H1 (cell line): ENCODE measurements at regions not wholly inside any gene's neighbourhood (a gene's known extent, or its start where the extent isn't known, plus 50 kb on each side); places are given as distances from the start of the nearest gene placed in this dataset.

Source experiments
- CTCF ChIA-PET: fragments of 300-600 bp; sonication (Branson Sonifier 250); formaldehyde crosslinking; loops from one replicate; lab custom pipeline; 2021; ENCODE audit not compliant: partially characterized antibody; lab: Charles Lee
- POLR2A ChIA-PET: fragments of 300-600 bp; sonication (Branson Sonifier 250); formaldehyde crosslinking; loops from one replicate; lab custom pipeline; 2021; ENCODE audit warnings: inconsistent platforms; ENCODE audit not compliant: partially characterized antibody; lab: Charles Lee
- DNase-seq, 2 experiments: peaks; one replicate each; pipeline versions ENCODE4 v3.0.0 to v3.0.0-alpha.2; 2010 to 2022; ENCODE audit warnings: low spot score in 2 of 2, low read depth in 1 of 2, mixed read lengths in 1 of 2
- FAIRE-seq: peaks from 2 replicates; lab custom pipeline; 2011; peaks lifted over from hg19 to GRCh38; lab: Jason Lieb, UNC
- H2AFZ ChIP-seq: 2 replicates; pipeline ENCODE4 v1.8.1; 2012; ENCODE audit warnings: low read length, inconsistent platforms
- H2AK5ac ChIP-seq: 2 replicates; pipeline ENCODE4 v1.6.1; 2013; ENCODE audit warnings: low read depth, low read length
- H2BK120ac ChIP-seq: replicated peaks from 2 replicates; pipeline ENCODE3; 2013; ENCODE audit warnings: low read depth, low read length, inconsistent platforms
- H2BK12ac ChIP-seq: 2 replicates; pipeline ENCODE4 v1.6.1; 2013; ENCODE audit warnings: low read depth, low read length
- H2BK15ac ChIP-seq: 2 replicates; pipeline ENCODE4 v1.6.1; 2013; ENCODE audit warnings: low read length
- H2BK20ac ChIP-seq: 2 replicates; pipeline ENCODE4 v1.6.1; 2013; ENCODE audit warnings: low read length
- H2BK5ac ChIP-seq: 2 replicates; pipeline ENCODE4 v1.6.1; 2013; ENCODE audit warnings: low read depth, low read length
- H3K14ac ChIP-seq: 2 replicates; pipeline ENCODE4 v1.6.1; 2013; ENCODE audit warnings: inconsistent platforms; ENCODE audit not compliant: insufficient read length
- H3K18ac ChIP-seq: 2 replicates; pipeline ENCODE4 v1.6.1; 2013; ENCODE audit warnings: low read length; ENCODE audit errors: extremely low read depth
- H3K23ac ChIP-seq: 2 replicates; pipeline ENCODE4 v1.6.1; 2013; ENCODE audit warnings: inconsistent platforms; ENCODE audit not compliant: insufficient read length
- H3K23me2 ChIP-seq: 2 replicates; pipeline ENCODE4 v1.6.1; 2013; ENCODE audit warnings: low read depth, low read length
- H3K27ac ChIP-seq: 2 replicates; pipeline ENCODE4 v1.6.1; 2011; ENCODE audit warnings: low read depth, low read length, inconsistent platforms
- H3K27me3 ChIP-seq, 4 experiments: replicated peaks in 1 of 4; 1 replicate in 1 of 4; 2 replicates in 3 of 4; pipeline versions ENCODE4 v1.6.1 to v1.8.1; 2011 to 2013; ENCODE audit warnings: low read length in 3 of 4, mild to moderate bottlenecking in 3 of 4, inconsistent platforms in 2 of 4, mixed read lengths in 2 of 4, moderate library complexity in 1 of 4; ENCODE audit not compliant: control insufficient read depth in 3 of 4, insufficient read depth in 3 of 4; ENCODE audit errors: extremely low read depth in 1 of 4
- H3K36me3 ChIP-seq, 4 experiments: 2 replicates each; pipeline versions ENCODE4 v1.6.1 to v1.8.1; 2011 to 2013; ENCODE audit warnings: mild to moderate bottlenecking in 4 of 4, low read length in 3 of 4, moderate library complexity in 2 of 4, control low read depth in 1 of 4, inconsistent platforms in 1 of 4; ENCODE audit not compliant: insufficient read depth in 4 of 4, control insufficient read depth in 2 of 4
- H3K4ac ChIP-seq: replicated peaks from 2 replicates; pipeline ENCODE3; 2013; ENCODE audit warnings: low read length, low read depth, mixed read lengths, inconsistent platforms; ENCODE audit not compliant: insufficient read length
- H3K4me1 ChIP-seq, 4 experiments: replicated peaks in 1 of 4; 1 replicate in 1 of 4; 2 replicates in 3 of 4; pipeline versions ENCODE4 v1.6.1 to v1.8.1; 2011 to 2013; ENCODE audit warnings: low read length in 3 of 4, inconsistent platforms in 2 of 4, mixed read lengths in 1 of 4; ENCODE audit not compliant: insufficient read depth in 4 of 4, control insufficient read depth in 3 of 4
- H3K4me2 ChIP-seq, 2 experiments: 2 replicates each; pipeline versions ENCODE4 v1.6.1 to v1.8.1; 2011 to 2013; ENCODE audit warnings: low read depth in 2 of 2, low read length in 2 of 2, control low read depth in 1 of 2, inconsistent platforms in 1 of 2, mild to moderate bottlenecking in 1 of 2; ENCODE audit not compliant: insufficient read depth in 1 of 2
- H3K4me3 ChIP-seq, 4 experiments: fragments of 200-600, 300-600 bp in 1 of 4; sonication (generic), shearing (Covaris generic), sonication (Bioruptor Twin) in 1 of 4; 2 replicates each; pipeline versions ENCODE4 v1.5.1 to v1.8.1; 2011 to 2016; ENCODE audit warnings: low read length in 4 of 4, low read depth in 3 of 4, control low read depth in 2 of 4, inconsistent platforms in 2 of 4, mild to moderate bottlenecking in 2 of 4, mixed read lengths in 1 of 4, moderate library complexity in 1 of 4; ENCODE audit not compliant: insufficient read depth in 2 of 4; ENCODE audit errors: extremely low read depth in 1 of 4
- H3K56ac ChIP-seq: replicated peaks from 2 replicates; pipeline ENCODE3; 2013; ENCODE audit warnings: low read depth, mild to moderate bottlenecking, mixed read lengths, low read length, inconsistent platforms; ENCODE audit not compliant: insufficient read length
- H3K79me1 ChIP-seq: 2 replicates; pipeline ENCODE4 v1.6.1; 2013; ENCODE audit warnings: low read depth, low read length, control low read depth
- H3K79me2 ChIP-seq, 2 experiments: 2 replicates each; pipeline versions ENCODE4 v1.6.1 to v1.8.1; 2012 to 2013; ENCODE audit warnings: low read length in 2 of 2, mild to moderate bottlenecking in 2 of 2, inconsistent platforms in 1 of 2; ENCODE audit not compliant: insufficient read depth in 2 of 2, control insufficient read depth in 1 of 2
- H3K9ac ChIP-seq, 4 experiments: replicated peaks in 1 of 4; 1 replicate in 1 of 4; 2 replicates in 3 of 4; pipeline versions ENCODE4 v1.6.1 to v1.8.1; 2011 to 2013; ENCODE audit warnings: low read depth in 3 of 4, low read length in 3 of 4, control low read depth in 2 of 4, mild to moderate bottlenecking in 2 of 4, moderate library complexity in 2 of 4, inconsistent platforms in 1 of 4; ENCODE audit errors: extremely low read depth in 1 of 4
- H3K9me3 ChIP-seq, 2 experiments: 2 replicates each; pipeline versions ENCODE4 v1.6.1 to v1.8.1; 2012 to 2013; ENCODE audit warnings: mild to moderate bottlenecking in 2 of 2, moderate library complexity in 2 of 2, control low read depth in 1 of 2, inconsistent platforms in 1 of 2, low read depth in 1 of 2, low read length in 1 of 2, mixed read lengths in 1 of 2; ENCODE audit not compliant: insufficient read depth in 2 of 2
- H4K20me1 ChIP-seq, 2 experiments: replicated peaks in 1 of 2; 2 replicates each; pipeline versions ENCODE3 to v1.8.1; 2011 to 2013; ENCODE audit warnings: inconsistent platforms in 2 of 2, low read length in 2 of 2, mild to moderate bottlenecking in 1 of 2; ENCODE audit not compliant: insufficient read depth in 2 of 2, control insufficient read depth in 1 of 2
- H4K5ac ChIP-seq: 2 replicates; pipeline ENCODE4 v1.6.1; 2013; ENCODE audit warnings: low read length, low read depth, mixed read lengths, inconsistent platforms; ENCODE audit not compliant: insufficient read length
- H4K8ac ChIP-seq: 2 replicates; pipeline ENCODE4 v1.8.0; 2013; ENCODE audit warnings: mild to moderate bottlenecking, moderate library complexity, low read length, inconsistent platforms; ENCODE audit not compliant: insufficient read depth; ENCODE audit errors: extremely low read depth
- H4K91ac ChIP-seq: replicated peaks from 2 replicates; pipeline ENCODE3; 2013; ENCODE audit warnings: low read length, mixed read lengths, inconsistent platforms; ENCODE audit not compliant: insufficient read length
- BACH1 ChIP-seq: IDR thresholded peaks from 2 replicates; pipeline ENCODE4 v1.6.1; 2012; ENCODE audit warnings: low read length, improper control_type of control experiment
- CHD2 ChIP-seq: IDR thresholded peaks from 2 replicates; pipeline ENCODE4 v1.6.1; 2012; ENCODE audit warnings: low read length, improper control_type of control experiment
- CREB1 ChIP-seq: IDR thresholded peaks from 2 replicates; pipeline ENCODE4 v1.6.1; 2012; ENCODE audit warnings: inconsistent platforms
- CTBP2 ChIP-seq: IDR thresholded peaks from 2 replicates; pipeline ENCODE4 v1.7.0; 2011; ENCODE audit warnings: borderline replicate concordance, mild to moderate bottlenecking, moderate library complexity, mixed read lengths, low read length; ENCODE audit not compliant: insufficient read depth, insufficient read length
- NANOG ChIP-seq: IDR thresholded peaks from 2 replicates; pipeline ENCODE4 v1.6.1; 2011; ENCODE audit warnings: low read length, low read depth, mild to moderate bottlenecking, inconsistent platforms; ENCODE audit not compliant: insufficient read depth, poor library complexity, severe bottlenecking
- RBBP5 ChIP-seq: IDR thresholded peaks from 2 replicates; pipeline ENCODE4 v1.7.1; 2012; ENCODE audit warnings: low read depth, mild to moderate bottlenecking, inconsistent platforms, low read length, moderate library complexity, borderline replicate concordance
- SIX5 ChIP-seq: IDR thresholded peaks from 2 replicates; pipeline ENCODE4 v1.6.1; 2011; ENCODE audit warnings: mild to moderate bottlenecking, low read depth, low read length
- SRF ChIP-seq: IDR thresholded peaks from 2 replicates; pipeline ENCODE4 v1.6.1; 2011; ENCODE audit warnings: mild to moderate bottlenecking, low read depth, low read length, moderate library complexity
- SUZ12 ChIP-seq: fragments of 200-600 bp; sonication (generic); IDR thresholded peaks from 2 replicates; pipeline ENCODE4 v1.6.1; 2012; ENCODE audit warnings: mild to moderate bottlenecking, inconsistent platforms, low read length, moderate library complexity, mixed read lengths
- TBP ChIP-seq: IDR thresholded peaks from 2 replicates; pipeline ENCODE4 v1.6.1; 2011; ENCODE audit warnings: low read depth, low read length, improper control_type of control experiment
- TEAD4 ChIP-seq: IDR thresholded peaks from 2 replicates; pipeline ENCODE4 v1.6.1; 2012; ENCODE audit warnings: low read depth, low read length, inconsistent platforms, mixed read lengths
- WGBS, 2 experiments: shearing (Covaris generic) in 1 of 2; methylation state at CpG; one replicate each; pipeline versions ENCODE4 v1.1.6 to v1.1.7; 2013 to 2015; ENCODE audit warnings: low lambda C conversion rate in 2 of 2, mixed read lengths in 2 of 2, inconsistent platforms in 1 of 2, low coverage in 1 of 2, missing lambda C conversion rate in 1 of 2; ENCODE audit not compliant: insufficient replicate concordance in 2 of 2, insufficient coverage in 1 of 2, insufficient read length in 1 of 2; ENCODE audit errors: extremely low coverage in 1 of 2, missing lambda C conversion rate in 1 of 2; 5-methylcytosine and 5-hydroxymethylcytosine counted together
- TF ChIP-seq, protein P1 (sequence below), 3 experiments: IDR thresholded peaks; 1 replicate in 2 of 3; 2 replicates in 1 of 3; pipeline versions ENCODE4 v1.5.1 to v1.6.1; 2011; ENCODE audit warnings: low read length in 3 of 3, mild to moderate bottlenecking in 3 of 3, inconsistent platforms in 2 of 3, low read depth in 1 of 3, moderate library complexity in 1 of 3; ENCODE audit not compliant: insufficient read depth in 1 of 3; ENCODE audit errors: control extremely low read depth in 1 of 3

DNA sequence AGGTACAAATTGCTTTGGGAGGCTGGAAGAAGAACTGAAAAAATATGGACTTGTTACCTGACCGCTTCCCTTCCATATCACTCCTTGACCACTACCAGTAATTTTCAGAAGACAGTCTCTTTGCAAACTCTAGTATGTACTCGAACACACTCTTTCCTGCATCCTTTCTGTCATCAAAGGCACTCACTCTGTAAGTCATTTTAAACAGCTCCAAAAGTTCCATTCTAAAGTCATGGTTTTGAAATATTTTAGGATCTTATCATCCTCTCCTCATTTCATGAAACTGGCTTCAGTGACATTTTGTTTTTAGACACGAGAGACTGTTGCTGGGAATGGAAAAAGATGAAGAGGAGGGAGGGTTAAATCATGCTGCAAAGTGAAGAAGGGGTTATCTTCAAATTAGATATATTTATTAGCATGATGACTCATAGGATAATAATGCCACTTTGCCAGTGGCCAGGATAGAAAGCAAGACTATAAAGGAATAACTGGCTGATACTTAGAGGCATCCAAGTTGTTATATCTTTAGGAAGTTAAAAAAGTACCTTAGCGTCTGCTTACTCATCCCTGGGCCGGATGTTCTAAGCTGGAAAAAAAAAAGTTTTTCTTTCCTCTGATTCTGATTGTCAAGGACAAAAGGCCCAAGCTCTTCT, 549.3 kb downstream of the METTL15 start:
- Histone ChIP-seq H3K4ac (no peak overlapping the region), H4K20me1 (no peaks in the 10 kb centered on the region), H3K4me2 (no peak overlapping the region), H2AFZ (no peak overlapping the region), H3K18ac (no peak overlapping the region), H2BK120ac (no peak overlapping the region), H2BK12ac (no peak overlapping the region), H3K56ac (no peak overlapping the region), H3K36me3 (no peaks in the 10 kb centered on the region), H3K79me1 (no peaks in the 10 kb centered on the region), H2AK5ac (no peak overlapping the region), H3K79me2 (no peaks in the 10 kb centered on the region), H3K23me2 (no peaks in the 10 kb centered on the region), H3K4me3 (no peak overlapping the region), H4K8ac (no peak overlapping the region), H3K9ac (no peak overlapping the region), H2BK20ac (no peak overlapping the region), H3K4me1 (no peaks in the 10 kb centered on the region), H3K27me3 (no peaks in the 10 kb centered on the region), H3K9me3 (no peaks in the 10 kb centered on the region), H2BK15ac (no peak overlapping the region), H3K27ac (no peak overlapping the region), H4K5ac (no peak overlapping the region), H2BK5ac (no peak overlapping the region), H3K14ac (no peak overlapping the region), H3K23ac (no peak overlapping the region), H4K91ac (no peak overlapping the region)
- WGBS, 2 experiments, result 69% methylated on average over 5 of the region's 5 CpGs; no CpG with 5 or more reads in 1 of the 2 experiments
- no peak for DNase-seq
- ChIA-PET CTCF (interaction anchor here (0.6 to 2.7 kb wide), 5 partner anchors 17 to 478 kb away, joined by 3 to 7 read pairs (median 3); no protein-coding TSS in a partner anchor), POLR2A (no interaction called here)
- no peak for FAIRE-seq
- TF ChIP-seq, protein P1, sequence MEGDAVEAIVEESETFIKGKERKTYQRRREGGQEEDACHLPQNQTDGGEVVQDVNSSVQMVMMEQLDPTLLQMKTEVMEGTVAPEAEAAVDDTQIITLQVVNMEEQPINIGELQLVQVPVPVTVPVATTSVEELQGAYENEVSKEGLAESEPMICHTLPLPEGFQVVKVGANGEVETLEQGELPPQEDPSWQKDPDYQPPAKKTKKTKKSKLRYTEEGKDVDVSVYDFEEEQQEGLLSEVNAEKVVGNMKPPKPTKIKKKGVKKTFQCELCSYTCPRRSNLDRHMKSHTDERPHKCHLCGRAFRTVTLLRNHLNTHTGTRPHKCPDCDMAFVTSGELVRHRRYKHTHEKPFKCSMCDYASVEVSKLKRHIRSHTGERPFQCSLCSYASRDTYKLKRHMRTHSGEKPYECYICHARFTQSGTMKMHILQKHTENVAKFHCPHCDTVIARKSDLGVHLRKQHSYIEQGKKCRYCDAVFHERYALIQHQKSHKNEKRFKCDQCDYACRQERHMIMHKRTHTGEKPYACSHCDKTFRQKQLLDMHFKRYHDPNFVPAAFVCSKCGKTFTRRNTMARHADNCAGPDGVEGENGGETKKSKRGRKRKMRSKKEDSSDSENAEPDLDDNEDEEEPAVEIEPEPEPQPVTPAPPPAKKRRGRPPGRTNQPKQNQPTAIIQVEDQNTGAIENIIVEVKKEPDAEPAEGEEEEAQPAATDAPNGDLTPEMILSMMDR (IDR thresholded peaks at IDR 0.05; ENCODE audit: control extremely low read depth in 1 of 3, insufficient read depth in 1 of 3, low read depth in 1 of 3, low read length in 3 of 3), result no peak
- no peak for TF ChIP-seq NANOG
- no peak for TF ChIP-seq CTBP2
- no peak for TF ChIP-seq CREB1
- no peak for TF ChIP-seq CHD2
- no peak for TF ChIP-seq RBBP5
- TF ChIP-seq TEAD4, result no peak
- no peak for TF ChIP-seq TBP
- no peak for TF ChIP-seq SUZ12
- no peak for TF ChIP-seq BACH1
- TF ChIP-seq SRF, result no peak
- no peak for TF ChIP-seq SIX5
